Neural cell (in vitro differentiated cells): ENCODE measurements at regions not wholly inside any gene's neighbourhood (a gene's known extent, or its start where the extent isn't known, plus 50 kb on each side); places are given as distances from the start of the nearest gene placed in this dataset.

Experiments
- H2AFZ ChIP-seq: fragments of 200-600, 300-800 bp; sonication (generic), shearing (Covaris generic); 2 replicates; pipeline ENCODE4 v1.6.0; 2014; ENCODE audit warnings: low read depth, mild to moderate bottlenecking, antibody characterized with exemption, low read length, moderate library complexity
- H3F3A ChIP-seq: fragments of 200-600 bp; shearing (Covaris generic); 2 replicates; pipeline ENCODE4 v1.6.1; 2016; ENCODE audit warnings: mild to moderate bottlenecking, moderate library complexity, mixed read lengths, antibody characterized with exemption, low read length; ENCODE audit not compliant: insufficient read depth, poor library complexity, severe bottlenecking
- H3K27ac ChIP-seq: fragments of 200-600, 300-800 bp; sonication (generic), shearing (Covaris generic); 2 replicates; pipeline ENCODE4 v1.5.1; 2014; ENCODE audit warnings: mild to moderate bottlenecking, low read length, moderate library complexity
- H3K27me3 ChIP-seq: fragments of 300-800, 200-600 bp; sonication (generic), shearing (Covaris generic); 2 replicates; pipeline ENCODE4 v1.6.0; 2014; ENCODE audit warnings: mild to moderate bottlenecking, low read depth, low read length, moderate library complexity; ENCODE audit not compliant: insufficient read depth
- H3K36me3 ChIP-seq: fragments of 300-800, 200-600 bp; sonication (generic), shearing (Covaris generic); 2 replicates; pipeline ENCODE4 v1.5.1; 2014; ENCODE audit warnings: mild to moderate bottlenecking, antibody characterized with exemption, low read length, moderate library complexity; ENCODE audit not compliant: insufficient read depth
- H3K4me2 ChIP-seq: fragments of 300-800, 200-600 bp; sonication (generic), shearing (Covaris generic); 2 replicates; pipeline ENCODE4 v1.6.0; 2014; ENCODE audit warnings: mild to moderate bottlenecking, low read length
- H3K4me3 ChIP-seq: fragments of 300-800, 200-600 bp; sonication (generic), shearing (Covaris generic); 2 replicates; pipeline ENCODE4 v1.5.1; 2014; ENCODE audit warnings: mild to moderate bottlenecking, low read length, moderate library complexity
- H3K79me2 ChIP-seq: fragments of 200-600 bp; shearing (Covaris generic); replicated peaks from 2 replicates; pipeline ENCODE4 v1.6.0; 2014; ENCODE audit warnings: mild to moderate bottlenecking, low read length, moderate library complexity; ENCODE audit not compliant: insufficient read depth
- H3K9ac ChIP-seq: fragments of 300-800, 200-600 bp; sonication (generic), shearing (Covaris generic); 2 replicates; pipeline ENCODE4 v1.6.1; 2016; ENCODE audit warnings: mild to moderate bottlenecking, low read length, mixed read lengths
- H3K9me2 ChIP-seq: fragments of 200-600 bp; shearing (Covaris generic); 2 replicates; pipeline ENCODE4 v1.6.1; 2016; ENCODE audit warnings: mild to moderate bottlenecking, low read length, mixed read lengths; ENCODE audit not compliant: insufficient read depth
- H3K9me3 ChIP-seq: fragments of 200-600, 300-800 bp; sonication (generic), shearing (Covaris generic); 2 replicates; pipeline ENCODE4 v1.6.1; 2016; ENCODE audit warnings: mild to moderate bottlenecking, mixed run types, low read length, moderate library complexity, mixed read lengths
- H4K20me1 ChIP-seq: fragments of 200-600 bp; shearing (Covaris generic); 2 replicates; pipeline ENCODE4 v1.6.1; 2016; ENCODE audit warnings: mild to moderate bottlenecking, mixed run types; ENCODE audit not compliant: insufficient read depth
- CTCF ChIP-seq: fragments of 450-650 bp; IDR thresholded peaks from 2 replicates; pipeline ENCODE4 v1.5.1; 2014; ENCODE audit warnings: antibody characterized with exemption, mild to moderate bottlenecking, moderate library complexity; ENCODE audit not compliant: poor library complexity, severe bottlenecking
- EP300 ChIP-seq: fragments of 450-650 bp; conservative IDR thresholded peaks from 2 replicates; pipeline ENCODE4 v1.6.1; 2014; ENCODE audit warnings: antibody characterized with exemption, mild to moderate bottlenecking, moderate library complexity; ENCODE audit not compliant: poor library complexity, severe bottlenecking
- EZH2 ChIP-seq: fragments of 200-600, 300-800 bp; shearing (Covaris generic), sonication (generic); IDR thresholded peaks from 2 replicates; pipeline ENCODE4 v1.6.1; 2014; ENCODE audit warnings: antibody characterized with exemption, low read length, borderline replicate concordance, mild to moderate bottlenecking; ENCODE audit not compliant: insufficient read depth, poor library complexity, severe bottlenecking
- MXI1 ChIP-seq: fragments of 450-650 bp; conservative IDR thresholded peaks from 2 replicates; pipeline ENCODE4 v1.6.1; 2014; ENCODE audit warnings: antibody characterized with exemption, mild to moderate bottlenecking; ENCODE audit not compliant: poor library complexity, severe bottlenecking
- POLR2AphosphoS5 ChIP-seq: IDR thresholded peaks from 2 replicates; pipeline ENCODE4 v1.6.1; 2012
- RAD21 ChIP-seq: fragments of 450-650 bp; conservative IDR thresholded peaks from 2 replicates; pipeline ENCODE4 v1.6.1; 2014; ENCODE audit warnings: antibody characterized with exemption, mild to moderate bottlenecking, moderate library complexity
- SMC3 ChIP-seq: fragments of 450-650 bp; conservative IDR thresholded peaks from 2 replicates; pipeline ENCODE4 v1.6.1; 2014; ENCODE audit warnings: antibody characterized with exemption, mild to moderate bottlenecking, moderate library complexity; ENCODE audit not compliant: poor library complexity
- TAF1 ChIP-seq: IDR thresholded peaks from 2 replicates; pipeline ENCODE4 v1.6.1; 2012; ENCODE audit warnings: low read depth

DNA sequence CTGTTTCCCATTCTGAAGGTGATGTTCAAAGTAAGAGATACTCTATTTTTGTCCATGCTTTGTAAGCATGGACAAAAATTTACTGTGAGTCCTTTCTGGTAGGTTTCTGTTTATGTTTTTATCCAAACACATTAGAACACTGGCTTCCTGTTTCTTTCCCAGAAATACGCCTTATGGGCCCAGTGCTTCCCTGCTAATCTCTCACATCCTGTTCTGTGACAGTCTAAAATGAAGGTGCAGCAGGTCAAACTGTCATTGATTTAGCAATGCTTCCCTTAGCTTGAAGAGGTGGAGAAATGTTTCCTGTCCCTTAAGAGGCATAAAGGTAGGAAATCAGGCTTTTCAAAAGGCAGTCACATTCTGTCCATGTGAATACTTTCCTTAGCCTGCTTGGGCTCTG is 305.6 kb downstream of the RPS29 start:
- Histone ChIP-seq H4K20me1 (no peaks in the 10 kb centered on the region), H3K9me3 (no peaks in the 10 kb centered on the region), H3K27me3 (no peaks in the 10 kb centered on the region), H3F3A (no peaks in the 10 kb centered on the region), H3K9me2 (no peaks in the 10 kb centered on the region), H3K79me2 (no peaks in the 10 kb centered on the region), H3K9ac (no peak overlapping the region), H3K27ac (no peak overlapping the region), H3K36me3 (no peaks in the 10 kb centered on the region), H2AFZ (no peak overlapping the region), H3K4me3 (no peak overlapping the region), H3K4me2 (no peak overlapping the region)
- no peak for TF ChIP-seq POLR2AphosphoS5
- no peak for TF ChIP-seq EZH2
- TF ChIP-seq TAF1 = no peak

- Histone ChIP-seq H3K4me2 (no peak overlapping the region), H3K36me3 (no peaks in the 10 kb centered on the region), H3K9ac (no peak overlapping the region), H3K27ac (no peak overlapping the region), H3K79me2 (no peaks in the 10 kb centered on the region), H3K9me2 (no peaks in the 10 kb centered on the region), H3F3A (no peaks in the 10 kb centered on the region), H3K9me3 (no peaks in the 10 kb centered on the region), H2AFZ (no peak overlapping the region), H3K4me3 (no peak overlapping the region), H4K20me1 (no peaks in the 10 kb centered on the region), H3K27me3 (no peaks in the 10 kb centered on the region)
- TF ChIP-seq CTCF (no peak), EP300 (no peak), EZH2 (no peak), SMC3 (no peak), RAD21 (no peak), MXI1 (no peak), TAF1 (no peak)
Measured at GRCh38 chr14:49250517-49250916, 335.7 kb downstream of the RPS29 start.

DNA sequence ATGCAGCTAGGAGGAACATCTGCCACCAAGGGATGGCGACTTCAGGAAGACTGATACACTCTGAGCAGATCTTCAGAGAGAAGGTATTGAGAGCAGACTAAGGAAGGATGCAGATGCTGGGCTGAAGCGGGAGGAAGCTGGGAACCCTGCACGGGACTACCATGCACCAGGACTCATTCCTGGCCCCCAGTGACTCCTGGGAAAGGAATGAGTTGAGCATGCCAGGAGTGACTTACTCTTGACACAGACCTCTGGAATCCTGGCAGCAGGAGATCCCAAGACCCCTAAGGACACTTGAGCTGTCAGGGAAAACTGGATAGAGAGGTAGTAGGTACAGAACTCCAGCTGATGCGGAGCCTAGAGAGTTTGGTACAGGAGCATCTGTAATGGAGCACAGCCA is 336.1 kb downstream of the RPS29 start:
- no peak overlapping the region for H3K27ac ChIP-seq
- TF ChIP-seq CTCF (no peak), POLR2AphosphoS5 (no peak), EZH2 (no peak), EP300 (no peak), SMC3 (no peak), MXI1 (no peak), TAF1 (no peak)
- H3K79me2 ChIP-seq = no peaks in the 10 kb centered on the region
- H3F3A ChIP-seq = no peaks in the 10 kb centered on the region
- no peak overlapping the region for H3K9ac ChIP-seq
- no peaks in the 10 kb centered on the region for H3K9me3 ChIP-seq
- no peaks in the 10 kb centered on the region for H3K36me3 ChIP-seq
- no peak overlapping the region for H3K4me3 ChIP-seq
- H3K4me2 ChIP-seq = no peak overlapping the region
- no peak overlapping the region for H2AFZ ChIP-seq
- no peaks in the 10 kb centered on the region for H3K27me3 ChIP-seq
- H4K20me1 ChIP-seq = no peaks in the 10 kb centered on the region
- no peaks in the 10 kb centered on the region for H3K9me2 ChIP-seq
